Activated CD4-positive, alpha-beta T cell treated with anti-CD3 and anti-CD28 coated beads, Interleukin-2, Interleukin-4, amounts not matched to agents 100 ng/mL and 50 ng/mL, durations not matched to agents 16 hours and 8 hours (primary cell): ENCODE measurements at regions not wholly inside any gene's neighbourhood (a gene's known extent, or its start where the extent isn't known, plus 50 kb on each side); places are given as distances from the start of the nearest gene placed in this dataset.

ENCODE experiments used
- DNase-seq: peaks from one replicate; pipeline ENCODE4 v3.0.0-alpha.2; 2020; ENCODE audit warnings: low spot score

DNA sequence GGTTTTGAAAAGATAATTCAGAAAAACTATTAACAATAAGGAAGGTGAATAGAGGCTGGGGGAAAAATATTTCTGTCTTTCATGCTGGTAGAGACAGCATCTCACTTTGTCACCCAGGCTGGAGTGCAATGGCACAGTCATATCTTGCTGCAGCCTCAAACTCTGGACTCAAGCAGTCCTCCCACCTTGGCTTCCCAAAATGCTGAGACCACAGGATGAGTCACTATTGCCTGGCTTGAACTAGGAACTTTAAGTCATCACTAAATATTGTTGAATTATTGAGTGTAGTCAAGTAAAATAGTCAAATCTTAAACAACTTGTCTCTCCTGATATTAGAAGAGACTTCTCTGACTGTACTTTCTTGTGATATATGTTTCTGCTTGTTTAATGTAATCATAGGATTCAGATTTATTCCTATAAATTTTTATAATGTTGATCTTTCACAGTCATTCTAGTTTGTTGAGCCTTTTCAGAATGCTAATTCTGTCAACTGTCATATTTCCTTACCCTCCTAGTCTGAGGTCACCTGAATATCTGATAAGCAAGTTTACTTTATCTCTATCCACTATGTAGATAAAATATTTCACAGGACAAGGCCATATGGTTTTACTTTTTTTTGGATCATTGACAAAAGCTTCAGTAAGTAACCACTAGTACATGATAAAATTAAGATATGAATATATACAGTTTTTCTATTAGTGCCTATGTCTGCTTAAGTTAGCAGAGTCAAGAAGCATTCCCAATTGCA is 1696.5 kb downstream of the MAT2B start:
- no peak for DNase-seq

DNA sequence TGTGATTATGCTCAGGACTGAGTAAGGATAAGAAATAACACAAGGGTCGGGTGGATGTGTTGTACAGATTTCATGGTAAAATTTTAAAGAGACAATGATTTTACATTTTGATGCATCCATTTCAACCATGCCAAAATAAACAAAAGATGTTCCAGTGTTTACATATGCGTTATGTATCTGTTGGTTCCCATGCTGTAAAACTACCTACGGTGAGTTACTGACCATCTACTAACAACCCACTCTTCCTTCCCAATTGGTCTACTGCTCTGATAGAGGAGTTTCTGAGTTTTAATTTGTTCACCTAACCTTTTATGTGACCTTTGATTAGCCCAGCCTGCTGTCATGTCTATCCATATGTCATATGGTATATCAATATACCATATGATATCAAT is 1697.1 kb downstream of the MAT2B start:
- DNase-seq = no peak

- peak; percentile 3 for DNase-seq
Measured at GRCh38 chr5:165209101-165209727, 1703.8 kb downstream of the MAT2B start.

GRCh38 chr5:165224366-165225045 is 1719.1 kb downstream of the MAT2B start:
- no peak for DNase-seq

GRCh38 chr5:165227515-165227914 is 1722.1 kb downstream of the MAT2B start:
- no peak for DNase-seq

DNA sequence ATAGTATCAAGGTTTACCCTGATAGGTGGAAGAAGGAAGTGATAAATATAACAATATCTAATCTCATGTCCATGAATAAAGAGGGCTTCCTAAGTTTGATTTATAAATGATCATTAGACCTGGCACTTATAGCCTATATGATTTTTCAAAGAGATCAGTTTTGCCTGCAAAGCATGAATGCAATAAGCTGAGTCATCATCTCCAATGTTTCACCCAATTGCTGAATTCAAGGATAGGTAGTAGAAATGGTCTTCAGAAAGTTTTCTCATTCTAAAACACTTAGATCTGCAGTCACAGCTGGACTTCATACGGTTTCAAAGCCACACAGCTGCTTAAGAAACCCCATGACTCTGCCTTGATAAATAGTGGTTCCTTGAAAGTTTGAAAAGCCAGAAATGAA is 1722.8 kb downstream of the MAT2B start:
- no peak for DNase-seq

DNA sequence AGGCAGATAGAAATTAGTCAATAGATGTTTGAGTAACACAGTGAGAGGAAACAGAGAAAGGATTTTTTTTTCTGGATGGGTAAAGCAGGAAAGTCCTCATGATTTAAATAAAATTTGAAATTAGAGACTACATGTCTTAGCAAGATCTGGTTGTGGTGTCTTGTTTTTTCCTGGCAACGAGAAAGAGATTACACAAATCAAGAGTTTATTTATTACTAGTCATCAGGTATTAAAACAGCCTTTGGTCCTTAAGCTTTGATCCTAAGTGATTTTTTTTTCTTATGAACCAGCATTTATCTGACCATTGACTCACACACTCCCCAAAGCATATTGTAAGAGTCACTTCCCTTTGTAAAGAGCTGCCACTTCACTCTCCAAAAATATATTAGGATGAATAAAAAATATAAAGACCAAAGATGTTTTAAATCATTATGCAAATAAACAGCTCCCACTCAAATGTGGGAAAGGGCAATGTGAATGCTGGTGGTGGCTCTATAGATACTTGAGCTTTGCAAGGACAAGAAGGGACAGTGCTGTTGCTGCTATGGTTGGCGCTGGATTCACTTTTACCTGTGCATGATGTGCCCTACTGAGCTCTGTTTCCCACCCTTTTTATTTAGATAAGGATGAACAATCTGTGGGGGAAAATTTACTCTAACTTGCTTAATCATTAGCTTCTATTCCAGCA is 1726.5 kb downstream of the MAT2B start:
- no peak for DNase-seq

- DNase-seq = no peak
Measured at GRCh38 chr5:165232509-165233028, 1727.2 kb downstream of the MAT2B start.

GRCh38 chr5:165241811-165242210 is 1736.4 kb downstream of the MAT2B start:
- DNase-seq = no peak

DNA sequence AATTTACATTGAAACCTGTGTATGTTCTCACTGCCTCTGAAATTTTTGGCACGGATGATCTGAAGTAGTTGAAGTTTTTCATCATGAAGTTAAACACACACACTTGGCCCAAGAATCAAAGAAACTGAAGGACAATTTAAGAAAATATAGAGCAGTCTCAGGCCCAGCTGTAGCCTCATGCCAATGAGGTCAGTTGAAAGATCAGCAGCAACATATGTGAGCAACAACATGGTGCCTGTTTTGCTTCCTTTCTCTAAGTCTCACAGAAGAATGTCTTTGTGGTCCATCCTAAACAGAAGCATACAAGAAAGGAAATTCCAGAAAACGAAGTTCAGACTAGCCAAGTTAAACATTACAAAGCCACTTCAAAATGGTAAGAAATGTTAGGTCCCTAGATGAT is 1737.2 kb downstream of the MAT2B start:
- no peak for DNase-seq

DNA sequence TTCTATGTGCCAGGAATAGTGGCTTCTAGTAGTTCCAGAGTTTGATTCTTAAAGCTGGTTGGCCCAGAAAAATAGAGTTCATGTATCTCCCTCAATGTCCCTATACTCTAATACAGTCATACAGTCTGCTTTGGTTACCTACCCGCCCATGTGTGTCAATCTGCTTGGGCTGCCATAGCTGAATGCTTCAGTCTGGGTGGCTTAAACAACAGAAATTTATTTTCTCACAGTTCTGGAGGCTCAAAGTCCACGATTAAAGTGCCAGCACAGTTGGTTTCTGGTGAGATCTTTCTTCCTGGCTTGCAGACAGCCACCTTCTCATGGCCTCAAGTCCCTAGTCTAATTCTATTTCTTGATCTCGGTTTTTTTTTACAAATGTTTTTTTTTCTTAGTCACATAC is 1739.0 kb downstream of the MAT2B start:
- no peak for DNase-seq

GRCh38 chr5:165258197-165258771 is 1752.9 kb downstream of the MAT2B start:
- DNase-seq = no peak

DNA sequence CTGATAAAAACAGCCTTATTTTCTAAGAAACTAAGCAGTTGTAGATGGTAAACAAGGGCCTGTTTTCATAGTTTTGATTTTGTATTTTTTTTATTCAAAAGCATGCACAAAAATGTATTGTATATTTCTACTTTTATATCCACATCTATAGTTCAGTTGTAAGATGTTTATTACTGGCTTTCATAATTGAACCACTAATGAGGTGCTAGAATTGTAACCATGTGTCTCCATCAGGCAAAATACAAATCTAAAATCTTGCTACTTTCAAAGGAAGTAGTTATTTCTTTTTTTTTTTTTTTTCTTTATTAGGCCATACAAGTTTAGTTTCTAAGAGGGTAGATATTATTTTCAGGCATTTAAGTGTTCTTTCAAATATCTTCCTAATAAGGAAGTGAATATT is 1755.0 kb downstream of the MAT2B start:
- no peak for DNase-seq

GRCh38 chr5:165263536-165263935 is 1758.1 kb downstream of the MAT2B start:
- DNase-seq = no peak

DNA sequence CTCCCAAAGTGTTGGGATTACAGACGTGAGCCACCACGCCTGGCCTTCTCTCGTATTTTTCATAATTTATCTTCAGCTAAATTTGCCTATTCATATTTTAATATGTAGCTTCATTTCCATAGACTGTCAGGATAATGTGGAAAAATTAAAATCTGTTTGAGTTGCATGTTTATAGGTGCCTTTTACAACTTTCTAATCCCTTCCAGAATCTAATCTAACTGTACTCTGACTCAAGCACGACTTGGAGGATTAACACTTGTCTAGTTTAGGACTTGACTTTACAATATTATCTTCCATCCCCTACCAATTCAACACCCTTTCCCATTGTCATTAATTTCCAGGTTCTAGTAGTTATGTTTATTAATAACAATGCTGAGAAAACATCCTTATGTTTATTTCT is 1761.5 kb downstream of the MAT2B start:
- DNase-seq = no peak

DNA sequence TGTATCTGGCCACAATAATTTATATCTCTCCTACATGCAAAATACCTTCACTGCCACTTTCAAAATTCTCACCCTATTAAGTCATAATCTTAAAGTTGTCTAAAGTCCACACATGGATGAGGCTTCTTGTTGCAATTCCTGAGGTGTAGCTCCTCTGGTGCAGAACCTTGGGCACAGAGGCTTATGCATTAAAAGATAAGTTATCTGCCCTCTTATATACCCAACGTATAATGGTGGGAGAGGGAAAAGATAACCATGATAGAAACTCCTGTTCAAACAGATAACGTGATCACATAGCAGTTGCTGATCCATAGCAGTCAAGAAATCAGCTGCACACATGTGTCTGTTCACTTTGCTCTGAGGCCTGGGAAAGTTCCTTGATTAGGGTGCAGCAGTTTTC is 1767.0 kb downstream of the MAT2B start:
- no peak for DNase-seq

DNA sequence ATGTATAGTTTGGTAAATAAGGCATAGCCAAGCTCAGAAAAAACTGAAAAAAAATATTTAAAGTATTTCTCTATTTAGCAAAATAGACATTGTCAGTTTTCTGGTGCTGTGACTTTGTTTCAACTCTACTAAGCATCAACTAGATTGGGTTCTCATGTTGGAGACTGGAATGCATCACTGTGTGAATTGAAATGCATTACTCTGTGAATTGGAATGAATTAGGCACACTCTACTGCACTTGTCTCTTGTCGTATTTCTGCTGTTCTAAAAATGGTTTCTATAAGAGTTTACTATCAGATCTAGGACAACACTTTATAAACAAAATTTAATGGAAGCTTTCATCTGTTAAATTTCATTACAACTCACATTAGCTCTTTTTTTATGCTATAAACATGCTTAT is 1772.2 kb downstream of the MAT2B start:
- no peak for DNase-seq

- DNase-seq = no peak
Measured at GRCh38 chr5:165282491-165282890, 1777.1 kb downstream of the MAT2B start.

DNA sequence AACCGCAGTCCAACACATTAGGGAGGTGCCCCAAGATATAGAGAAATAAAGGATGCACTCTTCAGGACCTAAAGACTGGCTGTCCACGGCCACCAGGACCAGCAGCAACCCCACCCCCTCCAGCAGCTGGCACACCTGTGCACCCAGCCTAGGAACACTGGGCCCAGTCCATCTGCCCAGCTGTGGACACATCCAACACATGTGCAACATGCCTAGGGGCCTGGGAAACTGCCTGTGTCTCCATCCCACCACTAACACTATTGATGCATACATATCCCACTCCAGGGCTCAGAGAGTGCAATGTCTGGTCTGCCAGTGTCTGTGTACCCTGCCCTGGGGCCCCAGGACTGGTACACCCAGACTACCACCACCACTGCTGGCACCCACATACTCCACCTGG is 1781.3 kb downstream of the MAT2B start:
- DNase-seq = no peak

- no peak for DNase-seq
Measured at GRCh38 chr5:165290535-165290934, 1785.1 kb downstream of the MAT2B start.

DNA sequence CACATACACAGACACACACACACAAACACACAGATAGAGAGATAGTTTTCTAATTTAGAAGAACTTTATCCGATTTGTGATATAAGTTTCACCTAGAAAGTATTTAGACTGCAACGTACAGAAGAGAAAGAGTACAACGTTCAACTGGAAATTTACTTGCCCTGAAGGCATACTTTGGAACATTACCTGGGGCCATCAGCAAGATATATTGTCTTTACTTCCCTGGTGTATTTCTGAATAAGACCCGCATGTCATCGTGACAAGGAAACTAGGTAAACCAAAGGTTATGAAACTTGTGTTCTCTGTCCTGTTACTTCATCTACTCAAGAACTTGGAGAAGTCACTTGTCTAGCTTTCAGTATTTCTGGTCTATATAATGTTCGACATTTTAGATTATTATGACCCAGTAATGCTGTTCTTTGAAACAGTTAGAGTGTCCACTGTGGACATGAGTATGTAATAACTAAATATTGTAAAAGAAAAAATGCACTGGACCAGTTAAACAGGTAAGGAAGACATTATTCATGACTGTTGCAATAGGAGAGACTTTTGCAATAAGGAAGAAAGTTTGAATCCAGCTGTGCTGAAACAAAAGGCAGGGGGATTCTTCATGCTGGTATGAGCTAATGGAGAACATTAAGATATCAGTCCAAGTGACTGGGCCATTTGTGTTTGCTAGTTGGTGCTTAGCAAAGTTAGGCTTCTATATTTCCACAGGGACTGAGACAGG is 1791.1 kb downstream of the MAT2B start:
- no peak for DNase-seq
